Right lobe of liver (tissue), 4 donors: ENCODE measurements at regions not wholly inside any gene's neighbourhood (a gene's known extent, or its start where the extent isn't known, plus 50 kb on each side); places are given as distances from the start of the nearest gene placed in this dataset.

Experiments
- POLR2A ChIP-seq: fragments of 450-650 bp; IDR thresholded peaks from one replicate; pipeline ENCODE4 v1.6.1; 2017; ENCODE audit warnings: antibody characterized with exemption, mild to moderate bottlenecking
- TF ChIP-seq, protein P1 (sequence below), 4 donors: fragments of 200-600 bp in 3 of 4; fragments of 450-650 bp in 1 of 4; IDR thresholded peaks; one replicate each; pipeline versions ENCODE4 v1.5.1 to v1.8.0; 2016 to 2022; ENCODE audit warnings: antibody characterized with exemption in 4 of 4, mild to moderate bottlenecking in 2 of 4
- donor health status: DM: no; HTN: no; CAD: no.
- donor health status: DM: no; HTN: no; CAD: no.
- donor health status: DM: no; HTN: yes; CAD: no.

DNA sequence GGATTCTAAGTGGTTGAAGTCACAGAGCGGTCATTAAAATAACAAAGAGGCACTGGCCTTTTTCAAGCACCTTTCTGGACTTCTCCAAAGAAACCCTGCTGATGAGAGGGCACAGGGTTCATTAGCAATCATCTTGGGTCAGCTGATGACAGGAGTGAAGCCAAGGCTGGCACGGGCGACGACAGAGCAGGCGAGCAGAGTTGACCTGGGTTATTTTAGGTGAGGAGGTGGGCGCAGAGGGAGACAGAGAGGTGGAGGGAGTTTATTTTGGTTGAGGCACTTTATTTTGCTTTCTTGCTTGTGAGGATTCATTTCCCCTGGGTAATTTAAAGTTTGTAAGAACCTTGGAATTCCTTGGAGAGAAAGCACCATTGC lies 57.9 kb downstream of the OLIG1 start:
- no peak for TF ChIP-seq POLR2A
- TF ChIP-seq, protein P1, sequence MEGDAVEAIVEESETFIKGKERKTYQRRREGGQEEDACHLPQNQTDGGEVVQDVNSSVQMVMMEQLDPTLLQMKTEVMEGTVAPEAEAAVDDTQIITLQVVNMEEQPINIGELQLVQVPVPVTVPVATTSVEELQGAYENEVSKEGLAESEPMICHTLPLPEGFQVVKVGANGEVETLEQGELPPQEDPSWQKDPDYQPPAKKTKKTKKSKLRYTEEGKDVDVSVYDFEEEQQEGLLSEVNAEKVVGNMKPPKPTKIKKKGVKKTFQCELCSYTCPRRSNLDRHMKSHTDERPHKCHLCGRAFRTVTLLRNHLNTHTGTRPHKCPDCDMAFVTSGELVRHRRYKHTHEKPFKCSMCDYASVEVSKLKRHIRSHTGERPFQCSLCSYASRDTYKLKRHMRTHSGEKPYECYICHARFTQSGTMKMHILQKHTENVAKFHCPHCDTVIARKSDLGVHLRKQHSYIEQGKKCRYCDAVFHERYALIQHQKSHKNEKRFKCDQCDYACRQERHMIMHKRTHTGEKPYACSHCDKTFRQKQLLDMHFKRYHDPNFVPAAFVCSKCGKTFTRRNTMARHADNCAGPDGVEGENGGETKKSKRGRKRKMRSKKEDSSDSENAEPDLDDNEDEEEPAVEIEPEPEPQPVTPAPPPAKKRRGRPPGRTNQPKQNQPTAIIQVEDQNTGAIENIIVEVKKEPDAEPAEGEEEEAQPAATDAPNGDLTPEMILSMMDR (IDR thresholded peaks at IDR 0.05): no peak
